Breast epithelium (tissue), 3 donors: ENCODE measurements at regions not wholly inside any gene's neighbourhood (a gene's known extent, or its start where the extent isn't known, plus 50 kb on each side); places are given as distances from the start of the nearest gene placed in this dataset.

ENCODE experiments used
- POLR2AphosphoS5 ChIP-seq, 3 donors: sonication (generic); formaldehyde crosslinking; IDR thresholded peaks; one replicate each; pipeline ENCODE4 v1.6.1; 2017; ENCODE audit warnings: antibody characterized with exemption in 3 of 3
- TF ChIP-seq, protein P1 (sequence below), 3 donors: fragments of 450-650 bp; IDR thresholded peaks; one replicate each; pipeline ENCODE4 v1.5.1; 2016 to 2017; ENCODE audit warnings: antibody characterized with exemption in 3 of 3, mild to moderate bottlenecking in 3 of 3, moderate library complexity in 3 of 3

GRCh38 chr2:113827426-113827825, 62.5 kb upstream of the ACTR3 start:
- TF ChIP-seq, protein P1, sequence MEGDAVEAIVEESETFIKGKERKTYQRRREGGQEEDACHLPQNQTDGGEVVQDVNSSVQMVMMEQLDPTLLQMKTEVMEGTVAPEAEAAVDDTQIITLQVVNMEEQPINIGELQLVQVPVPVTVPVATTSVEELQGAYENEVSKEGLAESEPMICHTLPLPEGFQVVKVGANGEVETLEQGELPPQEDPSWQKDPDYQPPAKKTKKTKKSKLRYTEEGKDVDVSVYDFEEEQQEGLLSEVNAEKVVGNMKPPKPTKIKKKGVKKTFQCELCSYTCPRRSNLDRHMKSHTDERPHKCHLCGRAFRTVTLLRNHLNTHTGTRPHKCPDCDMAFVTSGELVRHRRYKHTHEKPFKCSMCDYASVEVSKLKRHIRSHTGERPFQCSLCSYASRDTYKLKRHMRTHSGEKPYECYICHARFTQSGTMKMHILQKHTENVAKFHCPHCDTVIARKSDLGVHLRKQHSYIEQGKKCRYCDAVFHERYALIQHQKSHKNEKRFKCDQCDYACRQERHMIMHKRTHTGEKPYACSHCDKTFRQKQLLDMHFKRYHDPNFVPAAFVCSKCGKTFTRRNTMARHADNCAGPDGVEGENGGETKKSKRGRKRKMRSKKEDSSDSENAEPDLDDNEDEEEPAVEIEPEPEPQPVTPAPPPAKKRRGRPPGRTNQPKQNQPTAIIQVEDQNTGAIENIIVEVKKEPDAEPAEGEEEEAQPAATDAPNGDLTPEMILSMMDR (IDR thresholded peaks at IDR 0.05) = no peak
- no peak for TF ChIP-seq POLR2AphosphoS5 (IDR thresholded peaks at IDR 0.05)
